Globus pallidus (tissue), 1 donor: ENCODE measurements at regions not wholly inside any gene's neighbourhood (a gene's known extent, or its start where the extent isn't known, plus 50 kb on each side); places are given as distances from the start of the nearest gene placed in this dataset.
"Not testable (repeated sequence)": the region's sequence is repeated elsewhere in the genome, so short reads cannot be mapped to it uniquely, and the experiment has no call there.

ENCODE experiments used
- DNase-seq: peaks from one replicate; pipeline ENCODE4 v3.0.0-alpha.2; 2015; ENCODE audit warnings: low spot score

GRCh38 chr21:28078126-28078525, 914.6 kb downstream of the LTN1 start:
- DNase-seq = no peak

GRCh38 chr21:28074676-28075075, 918.0 kb downstream of the LTN1 start:
- DNase-seq = no peak

GRCh38 chr21:28072601-28073000, 920.1 kb downstream of the LTN1 start:
- DNase-seq = no peak

GRCh38 chr21:28069450-28069923, 923.2 kb downstream of the LTN1 start:
- DNase-seq = peak; percentile 18

- DNase-seq = no peak
Measured at GRCh38 chr21:28068455-28069358, 924.0 kb downstream of the LTN1 start.

- no peak for DNase-seq
Measured at GRCh38 chr21:28066596-28067387, 925.9 kb downstream of the LTN1 start.

- DNase-seq = no peak
Measured at GRCh38 chr21:28066076-28066475, 926.6 kb downstream of the LTN1 start.

- DNase-seq = no peak
Measured at GRCh38 chr21:28063241-28064216, 929.1 kb downstream of the LTN1 start.

- not testable (repeated sequence) for DNase-seq
Measured at GRCh38 chr21:28052956-28053355, 939.7 kb downstream of the LTN1 start.

GRCh38 chr21:28051649-28052048, 941.0 kb downstream of the LTN1 start:
- peak; percentile 79 for DNase-seq

- DNase-seq = not testable (repeated sequence)
Measured at GRCh38 chr21:28035692-28036091, 957.0 kb downstream of the LTN1 start.

GRCh38 chr21:28034916-28035315, 957.8 kb downstream of the LTN1 start:
- DNase-seq = not testable (repeated sequence)

- not testable (repeated sequence) for DNase-seq
Measured at GRCh38 chr21:28034334-28034733, 958.3 kb downstream of the LTN1 start.

- not testable (repeated sequence) for DNase-seq
Measured at GRCh38 chr21:28032652-28033051, 960.0 kb downstream of the LTN1 start.

GRCh38 chr21:28031066-28031465, 961.6 kb downstream of the LTN1 start:
- not testable (repeated sequence) for DNase-seq

GRCh38 chr21:28025111-28025510, 967.6 kb downstream of the LTN1 start:
- DNase-seq = no peak

GRCh38 chr21:28018741-28019669, 973.7 kb downstream of the LTN1 start:
- DNase-seq = peak; percentile 92

- DNase-seq = no peak
Measured at GRCh38 chr21:28018213-28018612, 974.5 kb downstream of the LTN1 start.

- no peak for DNase-seq
Measured at GRCh38 chr21:28016571-28016970, 976.1 kb downstream of the LTN1 start.

GRCh38 chr21:28013123-28013522, 979.6 kb downstream of the LTN1 start:
- DNase-seq = not testable (repeated sequence)
